Colonic mucosa (tissue), 4 donors: ENCODE measurements at regions not wholly inside any gene's neighbourhood (a gene's known extent, or its start where the extent isn't known, plus 50 kb on each side); places are given as distances from the start of the nearest gene placed in this dataset.

Experiments used
- DNase-seq: peaks from one replicate; pipeline ENCODE4 v3.0.0-alpha.2; 2020
- H3K27ac ChIP-seq: fragments of 200-600 bp; one replicate; pipeline ENCODE4 v1.8.0; 2021
- H3K27me3 ChIP-seq: fragments of 200-600 bp; one replicate; pipeline ENCODE4 v1.8.0; 2021
- H3K36me3 ChIP-seq: fragments of 200-600 bp; one replicate; pipeline ENCODE4 v1.8.0; 2021
- H3K4me1 ChIP-seq: fragments of 200-600 bp; one replicate; pipeline ENCODE4 v1.8.0; 2021; ENCODE audit warnings: mild to moderate bottlenecking
- H3K4me3 ChIP-seq: fragments of 200-600 bp; one replicate; pipeline ENCODE4 v1.8.0; 2021
- H3K9ac ChIP-seq, 2 donors: one replicate each; pipeline ENCODE4 v1.7.0; 2013; ENCODE audit warnings: control low read depth in 2 of 2, low read depth in 2 of 2, low read length in 2 of 2
- H3K9me3 ChIP-seq: fragments of 200-600 bp; one replicate; pipeline ENCODE4 v1.8.0; 2021
- CTCF ChIP-seq: fragments of 200-600 bp; IDR thresholded peaks from one replicate; pipeline ENCODE4 v1.8.0; 2022; ENCODE audit warnings: antibody characterized with exemption, mild to moderate bottlenecking
- intact Hi-C: fragments of 100-400 bp; cut with DNase I; formaldehyde crosslinking; loops from one replicate; pipeline ENCODE4 v1.14.1; 2022
- donor health status: healthy.
- donor health status: DM: no; HTN: no; CAD: no.
- donor health status: DM: no; HTN: no; CAD: no.

GRCh38 chr10:123459371-123460091 lies 206.6 kb upstream of the GPR26 start:
- Histone ChIP-seq H3K4me3 (no peak overlapping the region), H3K9ac (no peak overlapping the region), H3K9me3 (no peaks in the 10 kb centered on the region), H3K4me1 (no peaks in the 10 kb centered on the region), H3K36me3 (no peaks in the 10 kb centered on the region), H3K27me3 (no peaks in the 10 kb centered on the region), H3K27ac (no peak overlapping the region)
- TF ChIP-seq CTCF: no peak
- no peak for DNase-seq
- intact Hi-C loops: no loop called here

GRCh38 chr10:123462246-123462645 lies 203.9 kb upstream of the GPR26 start:
- no peak for DNase-seq
- intact Hi-C loops: no loop called here
- TF ChIP-seq CTCF: no peak

GRCh38 chr10:123462756-123463155 lies 203.4 kb upstream of the GPR26 start:
- TF ChIP-seq CTCF: no peak
- Histone ChIP-seq H3K9ac (no peak overlapping the region), H3K4me3 (no peak overlapping the region), H3K4me1 (no peaks in the 10 kb centered on the region), H3K36me3 (no peaks in the 10 kb centered on the region), H3K27ac (no peak overlapping the region), H3K9me3 (no peaks in the 10 kb centered on the region), H3K27me3 (no peaks in the 10 kb centered on the region)
- intact Hi-C loops: no loop called here
- DNase-seq: no peak

More at GRCh38 chr10:123462246-123462645, 203.9 kb upstream of the GPR26 start:
- no peaks in the 10 kb centered on the region for H3K36me3 ChIP-seq
- no peak overlapping the region for H3K9ac ChIP-seq
- H3K4me3 ChIP-seq: no peak overlapping the region
- no peaks in the 10 kb centered on the region for H3K9me3 ChIP-seq
- no peaks in the 10 kb centered on the region for H3K27me3 ChIP-seq
- no peak overlapping the region for H3K27ac ChIP-seq
- H3K4me1 ChIP-seq: no peaks in the 10 kb centered on the region

- Histone ChIP-seq H3K27ac (no peak overlapping the region), H3K4me1 (no peaks in the 10 kb centered on the region), H3K9me3 (no peaks in the 10 kb centered on the region), H3K27me3 (no peaks in the 10 kb centered on the region), H3K9ac (no peak overlapping the region), H3K4me3 (no peak overlapping the region), H3K36me3 (no peaks in the 10 kb centered on the region)
- no peak for DNase-seq
- intact Hi-C loops: no loop called here
- TF ChIP-seq CTCF: no peak
These were observed 203.0 kb upstream of the GPR26 start for GRCh38 chr10:123463181-123463580.

GRCh38 chr10:123463698-123464097 lies 202.5 kb upstream of the GPR26 start:
- Histone ChIP-seq H3K4me3 (no peak overlapping the region), H3K9ac (no peak overlapping the region), H3K4me1 (no peaks in the 10 kb centered on the region), H3K36me3 (no peaks in the 10 kb centered on the region), H3K9me3 (no peaks in the 10 kb centered on the region), H3K27me3 (no peaks in the 10 kb centered on the region), H3K27ac (no peak overlapping the region)
- intact Hi-C loops: no loop called here
- TF ChIP-seq CTCF: no peak
- no peak for DNase-seq
